WTC11 (cell line): ENCODE measurements at regions not wholly inside any gene's neighbourhood (a gene's known extent, or its start where the extent isn't known, plus 50 kb on each side); places are given as distances from the start of the nearest gene placed in this dataset.
A peak's percentile ranks its signal among the peaks of the same experiment; 100 is the strongest.

Source experiments
- ATAC-seq: fragments of 200-7000 bp; cut with Tn5 transposase; 2 replicates; pipeline ENCODE4 v1.10.0; 2021; ENCODE audit warnings: mild to moderate bottlenecking, moderate library complexity
- CTCF ChIA-PET: fragments of 300-600 bp; sonication (Branson Sonifier 250); formaldehyde crosslinking; loops from one replicate; lab custom pipeline; 2021; ENCODE audit warnings: antibody characterized with exemption; lab: Charles Lee
- POLR2A ChIA-PET: fragments of 350-600 bp; sonication (Branson Sonifier 250); formaldehyde crosslinking; loops from one replicate; lab custom pipeline; 2021; ENCODE audit warnings: antibody characterized with exemption; lab: Charles Lee
- DNase-seq: peaks from one replicate; pipeline ENCODE4 v3.0.0; 2021; ENCODE audit warnings: low spot score
- H3K27ac Mint-ChIP-seq: 2 replicates; pipeline ENCODE4 v1.8.0; 2021; ENCODE audit warnings: mixed read lengths
- H3K27me3 Mint-ChIP-seq: 2 replicates; pipeline ENCODE4 v1.8.0; 2021; ENCODE audit warnings: low read depth, mild to moderate bottlenecking, moderate library complexity, mixed read lengths
- H3K36me3 Mint-ChIP-seq: 2 replicates; pipeline ENCODE4 v1.8.0; 2021; ENCODE audit warnings: mixed read lengths
- H3K4me1 Mint-ChIP-seq: 2 replicates; pipeline ENCODE4 v1.8.0; 2022; ENCODE audit warnings: mixed read lengths
- H3K4me3 Mint-ChIP-seq: 2 replicates; pipeline ENCODE4 v1.8.0; 2021; ENCODE audit warnings: mild to moderate bottlenecking, moderate library complexity, mixed read lengths
- H3K9me3 Mint-ChIP-seq: 2 replicates; pipeline ENCODE4 v1.8.0; 2021; ENCODE audit warnings: mixed read lengths
- CREB1 ChIP-seq: sonication (generic); formaldehyde crosslinking; IDR thresholded peaks from 2 replicates; pipeline ENCODE4 v1.8.0; 2023; ENCODE audit warnings: mild to moderate bottlenecking, missing genetic modification reagents
- E2F4 ChIP-seq: sonication (generic); formaldehyde crosslinking; IDR thresholded peaks from 2 replicates; pipeline ENCODE4 v1.8.1; 2022; ENCODE audit warnings: low read depth, mild to moderate bottlenecking, moderate library complexity, missing genetic modification reagents, borderline replicate concordance
- FOXJ3 ChIP-seq: sonication (generic); formaldehyde crosslinking; IDR thresholded peaks from 2 replicates; pipeline ENCODE4 v1.9.0; 2021; ENCODE audit warnings: missing genetic modification reagents, mild to moderate bottlenecking, borderline replicate concordance
- FOXP4 ChIP-seq: sonication (generic); formaldehyde crosslinking; IDR thresholded peaks from 2 replicates; pipeline ENCODE4 v1.8.0; 2022; ENCODE audit warnings: mild to moderate bottlenecking, missing genetic modification reagents
- GRHL2 ChIP-seq: fragments of 250-450 bp; sonication (Bioruptor Pico); IDR thresholded peaks from 2 replicates; pipeline ENCODE4 v1.8.0; 2022; ENCODE audit warnings: mild to moderate bottlenecking, moderate library complexity; ENCODE audit not compliant: insufficient replicate concordance, severe bottlenecking
- GTF2I ChIP-seq: fragments of 250-450 bp; sonication (Bioruptor Pico); conservative IDR thresholded peaks from 2 replicates; pipeline ENCODE4 v1.4.0; 2021; ENCODE audit warnings: mild to moderate bottlenecking
- HMGA2 ChIP-seq: fragments of 250-450 bp; sonication (Bioruptor Pico); IDR thresholded peaks from 2 replicates; pipeline ENCODE4 v1.4.0; 2021; ENCODE audit warnings: mild to moderate bottlenecking, moderate library complexity
- IRF2 ChIP-seq: sonication (generic); formaldehyde crosslinking; IDR thresholded peaks from 2 replicates; pipeline ENCODE4 v1.8.0; 2022; ENCODE audit warnings: low read depth, missing genetic modification reagents, borderline replicate concordance
- KAT7 ChIP-seq: sonication (generic); formaldehyde crosslinking; IDR thresholded peaks from 2 replicates; pipeline ENCODE4 v1.8.1; 2023; ENCODE audit warnings: missing genetic modification reagents, mild to moderate bottlenecking, borderline replicate concordance
- NFATC4 ChIP-seq: fragments of 250-450 bp; sonication (Bioruptor Pico); IDR thresholded peaks from 2 replicates; pipeline ENCODE4 v1.9.0; 2021; ENCODE audit warnings: mild to moderate bottlenecking
- NR3C1 ChIP-seq: sonication (generic); formaldehyde crosslinking; conservative IDR thresholded peaks from 2 replicates; pipeline ENCODE4 v1.8.1; 2023; ENCODE audit warnings: low read depth, mild to moderate bottlenecking, missing genetic modification reagents
- RORB ChIP-seq: fragments of 250-450 bp; sonication (Bioruptor Pico); IDR thresholded peaks from 2 replicates; pipeline ENCODE4 v1.9.0; 2021; ENCODE audit warnings: mild to moderate bottlenecking
- SMAD3 ChIP-seq: sonication (generic); formaldehyde crosslinking; IDR thresholded peaks from 2 replicates; pipeline ENCODE4 v1.8.0; 2022; ENCODE audit warnings: missing genetic modification reagents, mild to moderate bottlenecking, borderline replicate concordance
- STAT6 ChIP-seq: sonication (generic); formaldehyde crosslinking; conservative IDR thresholded peaks from 2 replicates; pipeline ENCODE4 v1.8.1; 2023; ENCODE audit warnings: mild to moderate bottlenecking, low read depth, missing genetic modification reagents, moderate library complexity
- ZBTB21 ChIP-seq: sonication (generic); formaldehyde crosslinking; IDR thresholded peaks from 2 replicates; pipeline ENCODE4 v1.8.1; 2023; ENCODE audit warnings: mild to moderate bottlenecking, missing genetic modification reagents, borderline replicate concordance
- ZMAT4 ChIP-seq: fragments of 250-450 bp; sonication (Bioruptor Pico); IDR thresholded peaks from 2 replicates; pipeline ENCODE4 v1.9.0; 2021; ENCODE audit warnings: mild to moderate bottlenecking
- ZNF138 ChIP-seq: sonication (generic); formaldehyde crosslinking; conservative IDR thresholded peaks from 2 replicates; pipeline ENCODE4 v1.8.1; 2022; ENCODE audit warnings: mild to moderate bottlenecking, moderate library complexity, missing genetic modification reagents

- no peak for TF ChIP-seq E2F4 (CRISPR knock-in tag)
- no peak for TF ChIP-seq IRF2 (CRISPR knock-in tag)
- TF ChIP-seq KAT7 (CRISPR knock-in tag) = no peak
Measured at GRCh38 chr15:91586560-91586959, 266.9 kb upstream of the SLCO3A1 start (continued).

GRCh38 chr15:91589360-91589759 lies 264.1 kb upstream of the SLCO3A1 start:
- H3K4me1 Mint-ChIP-seq = peaks cover 4% of the 10 kb centered on the region; the same call in 1 of the 2 replicates
- DNase-seq (no peak), ATAC-seq (peak; percentile 53)
- TF ChIP-seq GRHL2 (CRISPR knock-in tag) (no peak), CREB1 (CRISPR knock-in tag) (no peak), HMGA2 (CRISPR knock-in tag) (no peak), ZBTB21 (CRISPR knock-in tag) (no peak), FOXJ3 (CRISPR knock-in tag) (no peak), ZNF138 (CRISPR knock-in tag) (no peak), SMAD3 (CRISPR knock-in tag) (no peak), ZMAT4 (CRISPR knock-in tag) (no peak), NFATC4 (CRISPR knock-in tag) (no peak)
- no peaks in the 10 kb centered on the region; the same call in 1 of the 2 replicates for H3K27me3 Mint-ChIP-seq
- no peaks in the 10 kb centered on the region for H3K36me3 Mint-ChIP-seq
- ChIA-PET POLR2A (no interaction called here), CTCF (no interaction called here)
- H3K9me3 Mint-ChIP-seq = peaks cover 7% of the 10 kb centered on the region
- H3K4me3 Mint-ChIP-seq = no peak overlapping the region
- H3K27ac Mint-ChIP-seq = no peak overlapping the region

- DNase-seq (no peak), ATAC-seq (no peak)
- H3K4me1 Mint-ChIP-seq = peaks cover 4% of the 10 kb centered on the region; the same call in 1 of the 2 replicates
- POLR2A ChIA-PET = no interaction called here
- CTCF ChIA-PET = no interaction called here
- H3K27ac Mint-ChIP-seq = no peak overlapping the region
- H3K36me3 Mint-ChIP-seq = no peaks in the 10 kb centered on the region
- H3K27me3 Mint-ChIP-seq = no peaks in the 10 kb centered on the region
- H3K9me3 Mint-ChIP-seq = no peaks in the 10 kb centered on the region
- no peak overlapping the region for H3K4me3 Mint-ChIP-seq
- TF ChIP-seq NR3C1 (CRISPR knock-in tag) = no peak
- no peak for TF ChIP-seq STAT6 (CRISPR knock-in tag)
- no peak for TF ChIP-seq GTF2I (CRISPR knock-in tag)
- TF ChIP-seq FOXP4 = no peak
- no peak for TF ChIP-seq RORB (CRISPR knock-in tag)
- TF ChIP-seq, all 79 proteins: peak for 0
Measured at GRCh38 chr15:91592567-91592966, 260.9 kb upstream of the SLCO3A1 start.
